LoVo (cell line): ENCODE measurements at regions not wholly inside any gene's neighbourhood (a gene's known extent, or its start where the extent isn't known, plus 50 kb on each side); places are given as distances from the start of the nearest gene placed in this dataset.

ENCODE experiments used
- DNase-seq: peaks from one replicate; pipeline ENCODE4 v3.0.0-alpha.2; 2016; ENCODE audit warnings: low spot score

DNA sequence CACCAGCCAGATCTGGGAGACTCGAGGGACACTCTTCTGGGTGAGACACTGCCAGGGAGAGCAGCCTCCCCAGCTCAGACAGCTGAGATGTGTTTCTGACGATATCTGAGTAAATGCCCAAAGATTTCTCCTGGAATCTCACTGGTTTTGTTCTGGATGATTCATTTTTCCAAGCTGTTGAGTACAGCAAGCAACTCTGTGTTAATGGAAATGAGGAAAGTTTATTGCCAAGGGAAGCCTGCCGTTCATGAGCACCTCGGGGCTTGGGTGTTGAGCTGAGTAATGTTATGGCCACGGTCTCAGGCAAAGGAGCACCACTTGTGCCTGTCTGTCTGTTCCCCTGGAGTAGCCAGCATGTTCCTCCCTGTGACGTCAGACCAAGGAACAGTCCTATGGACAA lies 1132.4 kb downstream of the BRD1 start:
- DNase-seq: no peak

GRCh38 chr22:48694296-48694883 lies 1133.3 kb downstream of the BRD1 start:
- DNase-seq: no peak

- DNase-seq: no peak
Measured at GRCh38 chr22:48693377-48694135, 1134.1 kb downstream of the BRD1 start.

DNA sequence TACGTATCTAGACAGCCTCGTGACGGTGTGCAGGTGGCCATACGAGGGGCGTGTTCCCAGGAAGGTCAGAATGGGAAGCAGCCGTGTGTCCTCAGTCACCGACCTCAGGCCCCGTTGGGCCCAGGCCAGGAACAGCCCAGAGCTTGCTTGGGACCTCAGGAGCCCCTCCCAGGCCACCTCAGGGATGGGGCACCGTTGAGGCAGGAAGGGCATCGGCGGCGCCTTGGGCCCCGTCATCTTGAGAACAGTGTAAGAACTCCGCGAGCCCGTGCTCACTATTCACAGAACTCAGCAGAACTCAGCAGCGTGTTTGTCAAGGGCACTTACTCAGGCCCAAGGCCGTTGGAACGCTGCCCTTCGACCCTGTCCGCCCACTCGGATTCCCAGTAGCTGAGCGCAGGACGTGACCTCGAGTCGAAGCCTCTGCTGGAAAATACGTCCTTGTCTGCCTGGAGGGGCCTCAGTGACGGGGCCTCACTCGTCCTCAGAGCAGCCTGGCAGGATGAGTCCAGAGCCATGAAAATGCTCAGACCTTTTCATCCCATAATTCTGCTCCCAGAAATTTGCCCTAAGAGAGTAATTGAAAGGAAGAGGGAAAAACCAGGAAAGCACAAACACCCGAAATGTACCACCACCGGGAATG lies 1134.8 kb downstream of the BRD1 start:
- no peak for DNase-seq

DNA sequence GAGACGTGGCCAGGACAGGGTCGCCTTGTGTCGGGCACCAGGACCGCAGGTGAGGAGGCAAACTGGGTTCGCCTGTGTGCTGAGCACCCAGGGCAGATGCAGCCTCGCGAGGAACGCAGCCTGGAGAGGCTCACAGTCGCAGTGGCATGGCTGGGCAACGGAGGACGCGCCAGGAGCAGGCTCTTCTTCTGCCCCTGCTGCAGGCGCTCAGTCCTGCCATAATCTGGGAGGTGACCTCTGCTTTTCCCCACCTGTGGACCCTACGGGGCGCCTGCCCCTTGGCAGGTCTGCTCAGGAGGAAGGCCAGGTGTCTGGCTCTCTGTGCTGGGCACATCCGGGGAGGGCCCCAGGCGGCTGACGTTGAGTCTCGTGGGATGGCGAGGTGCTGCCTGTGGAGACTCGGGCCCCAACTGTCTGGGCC lies 1136.2 kb downstream of the BRD1 start:
- no peak for DNase-seq

DNA sequence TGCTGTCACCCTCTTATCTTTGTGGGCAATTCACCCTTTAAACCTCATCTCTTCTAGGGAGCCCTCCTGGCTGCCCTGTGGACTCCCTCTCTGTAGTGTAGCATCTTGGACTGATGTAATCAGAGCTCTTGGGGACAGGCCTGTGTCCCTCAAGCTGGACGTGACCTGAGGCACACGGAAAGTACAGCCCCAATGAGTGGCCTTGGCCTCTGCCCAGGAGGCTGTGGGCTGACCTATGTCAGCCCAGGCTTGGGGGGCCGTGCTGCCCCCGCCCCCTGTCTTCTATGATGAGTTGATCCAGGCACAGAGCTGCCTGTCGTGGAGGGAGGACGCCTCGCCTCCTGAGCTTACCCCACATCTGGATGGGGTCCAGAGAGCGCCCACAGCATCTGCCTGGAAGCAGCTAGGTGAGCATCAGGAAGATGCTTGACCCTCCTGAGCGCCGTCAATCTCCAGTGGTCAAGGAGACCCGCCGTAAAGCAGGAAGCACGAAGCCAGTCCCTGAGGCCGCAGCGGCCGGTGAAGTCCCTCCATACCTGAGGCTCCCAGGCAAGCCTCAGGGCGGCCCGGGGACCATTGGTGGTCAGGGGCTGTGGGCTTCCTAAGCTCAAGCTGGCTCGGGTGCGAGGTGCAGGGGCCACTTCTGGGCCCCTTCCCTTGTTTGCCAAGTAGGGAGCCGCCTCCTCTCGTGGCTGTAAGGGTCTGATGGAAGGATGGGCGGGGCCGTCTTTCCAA lies 1136.9 kb downstream of the BRD1 start:
- DNase-seq: no peak

- no peak for DNase-seq
Measured at GRCh38 chr22:48689206-48689605, 1138.5 kb downstream of the BRD1 start.

- DNase-seq: no peak
Measured at GRCh38 chr22:48688366-48688765, 1139.3 kb downstream of the BRD1 start.

GRCh38 chr22:48687606-48688005 lies 1140.1 kb downstream of the BRD1 start:
- no peak for DNase-seq

- no peak for DNase-seq
Measured at GRCh38 chr22:48686694-48687302, 1140.9 kb downstream of the BRD1 start.

DNA sequence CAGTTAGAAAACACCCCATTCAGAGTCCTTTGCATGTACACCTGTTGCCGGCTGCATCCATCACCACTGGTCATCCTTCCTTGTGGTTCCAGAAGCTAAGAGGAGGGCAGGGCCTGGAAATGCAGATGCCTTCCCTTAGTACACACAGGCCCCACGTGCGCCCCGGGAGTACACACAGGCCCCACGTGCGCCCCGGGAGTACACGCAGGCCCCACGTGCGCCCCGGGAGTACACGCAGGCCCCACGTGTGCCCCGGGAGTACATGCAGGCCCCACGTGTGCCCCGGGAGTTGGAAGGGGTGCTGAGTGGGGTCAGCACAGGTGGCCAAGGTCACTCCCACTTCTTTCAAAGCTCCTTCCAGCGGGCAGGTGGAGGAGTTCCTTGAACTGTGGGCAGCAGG lies 1141.9 kb downstream of the BRD1 start:
- no peak for DNase-seq

GRCh38 chr22:48683640-48684039 lies 1144.0 kb downstream of the BRD1 start:
- DNase-seq: no peak

GRCh38 chr22:48682504-48682903 lies 1145.2 kb downstream of the BRD1 start:
- DNase-seq: no peak

DNA sequence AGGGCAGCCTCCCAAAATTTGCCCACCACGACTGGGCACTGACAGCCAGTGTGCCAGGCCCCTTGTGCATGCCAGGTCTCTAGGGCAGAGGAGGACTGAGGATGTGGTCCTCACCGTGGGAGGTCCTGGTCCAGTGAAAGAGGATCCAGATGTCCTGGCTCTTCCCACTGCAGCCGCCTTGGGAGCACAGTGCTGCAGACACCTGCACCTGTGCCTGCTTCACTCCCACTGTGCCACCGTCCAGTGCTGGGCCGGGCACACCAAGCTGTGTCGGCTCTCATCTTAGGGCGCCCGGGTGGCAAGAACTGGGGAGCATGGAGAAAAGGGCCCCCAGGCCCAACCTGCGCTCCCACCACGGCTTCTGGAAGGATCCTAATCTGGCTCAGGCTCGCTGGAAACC lies 1147.1 kb downstream of the BRD1 start:
- no peak for DNase-seq

- DNase-seq: no peak
Measured at GRCh38 chr22:48679656-48680555, 1147.8 kb downstream of the BRD1 start.

DNA sequence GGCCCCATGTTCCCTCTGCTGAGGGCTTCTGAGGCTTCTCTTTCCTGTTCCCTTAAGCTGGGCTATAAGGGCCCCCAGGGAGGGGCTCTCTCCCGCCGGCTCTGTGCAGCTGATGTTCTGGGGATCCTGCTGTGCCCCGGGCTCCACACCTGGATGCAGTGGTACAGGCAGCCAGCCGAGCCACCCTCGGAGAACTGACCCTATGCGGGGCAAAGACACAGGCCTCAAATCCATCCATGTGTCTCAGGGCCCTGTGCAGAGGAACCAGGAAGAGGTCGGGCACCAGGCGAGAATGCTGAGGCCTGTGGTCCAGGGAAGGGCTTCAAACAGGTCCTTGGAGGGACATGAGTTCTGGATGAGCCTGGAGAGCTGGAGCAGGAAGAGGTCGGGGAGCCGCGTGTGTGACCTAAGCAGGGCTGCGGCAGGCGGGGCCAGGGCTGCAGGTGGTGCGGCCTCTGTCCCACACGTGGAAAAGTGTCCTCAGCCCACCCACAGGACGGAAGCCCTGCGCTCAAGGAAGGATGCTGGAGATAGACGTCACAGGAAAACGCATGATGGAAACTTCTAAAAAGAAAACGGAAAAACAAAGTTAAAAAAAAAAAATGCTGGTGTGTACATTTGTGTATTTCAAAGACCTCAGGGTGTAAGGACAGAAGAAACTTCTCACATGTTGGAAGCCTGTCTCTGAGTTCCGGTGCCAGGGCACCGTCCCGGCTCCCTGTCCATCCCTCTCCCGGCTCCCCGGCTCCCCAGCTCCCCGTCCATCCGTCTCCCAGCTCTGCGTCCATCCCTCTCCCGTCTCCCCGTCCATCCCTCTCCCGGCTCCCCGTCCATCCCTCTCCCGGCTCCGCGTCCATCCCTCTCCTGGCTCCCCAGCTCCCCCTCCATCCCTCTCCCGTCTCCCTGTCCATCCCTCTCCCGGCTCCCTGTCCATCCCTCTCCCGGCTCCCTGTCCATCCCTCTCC lies 1149.2 kb downstream of the BRD1 start:
- DNase-seq: no peak

DNA sequence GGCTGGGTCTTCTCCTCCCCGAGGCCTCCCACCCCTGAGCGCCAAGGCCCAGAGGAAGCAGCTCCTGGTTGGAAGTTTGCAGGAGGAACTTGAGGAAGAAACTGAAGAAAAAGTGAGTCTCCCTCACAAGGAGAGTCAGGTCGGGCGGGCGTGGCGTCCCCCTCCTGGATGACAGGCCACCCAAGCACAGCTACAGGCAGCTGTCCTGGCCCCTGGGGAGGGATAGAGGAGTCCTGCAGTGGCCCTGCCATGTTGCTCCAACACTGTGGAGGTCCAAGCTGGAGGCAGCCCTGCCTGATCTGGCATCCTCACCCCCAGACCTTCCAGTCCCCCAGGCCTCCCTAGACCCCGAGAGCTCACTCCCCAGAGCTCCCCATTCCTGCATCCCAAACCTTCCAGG lies 1150.1 kb downstream of the BRD1 start:
- no peak for DNase-seq

GRCh38 chr22:48677168-48677520 lies 1150.5 kb downstream of the BRD1 start:
- no peak for DNase-seq

DNA sequence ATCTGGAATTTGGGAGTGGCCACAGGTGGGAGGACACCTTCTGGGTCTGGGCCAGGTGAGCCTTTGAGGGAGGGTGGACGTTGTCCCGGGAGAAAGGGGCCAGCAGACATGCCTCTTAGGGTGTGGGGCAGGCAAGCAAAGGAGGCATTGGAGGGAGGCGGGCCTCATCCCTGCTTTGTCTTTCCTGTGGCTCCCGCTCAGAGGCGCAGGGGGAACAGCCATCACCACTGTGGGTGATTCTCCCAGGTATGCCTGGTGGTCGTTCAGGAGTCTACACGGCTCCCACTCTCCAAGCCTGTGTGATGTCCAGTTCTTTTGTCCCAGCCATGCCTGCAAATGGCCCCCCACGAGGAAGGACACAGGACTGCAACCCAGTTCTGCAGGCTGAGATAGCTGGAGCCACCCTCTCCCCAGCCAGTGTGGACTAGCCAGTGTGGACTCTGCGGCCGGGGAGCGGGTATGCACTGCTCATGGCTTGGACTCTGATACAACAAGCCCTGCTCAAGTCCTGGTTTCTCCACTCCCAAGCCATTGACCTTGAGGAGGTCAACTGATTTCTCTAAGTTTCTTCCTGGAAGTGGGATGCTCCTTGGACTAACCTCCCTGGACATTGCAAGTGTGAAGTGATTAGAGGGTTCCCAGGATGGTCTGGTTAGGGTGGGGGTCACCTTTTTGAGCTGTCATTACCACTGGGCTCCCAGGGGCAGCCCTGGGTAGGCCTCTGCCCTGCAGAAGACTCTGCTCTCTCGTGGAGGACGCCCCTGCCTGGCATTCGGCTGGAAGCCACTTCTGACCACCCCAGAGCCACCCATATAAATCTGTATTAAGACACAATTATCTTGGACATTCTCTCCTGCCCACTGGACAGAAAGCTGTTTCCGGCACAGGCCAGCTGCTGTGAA lies 1151.2 kb downstream of the BRD1 start:
- no peak for DNase-seq
